Fibroblast of lung (primary cell): ENCODE measurements at regions not wholly inside any gene's neighbourhood (a gene's known extent, or its start where the extent isn't known, plus 50 kb on each side); places are given as distances from the start of the nearest gene placed in this dataset.

Experiments
- CTCF ChIP-seq, 2 donors: IDR thresholded peaks in 1 of 2; conservative IDR thresholded peaks in 1 of 2; 1 replicate in 1 of 2; 2 replicates in 1 of 2; pipeline ENCODE4 v1.5.1; 2011 to 2012; ENCODE audit warnings: low read length in 2 of 2, control low read depth in 1 of 2, inconsistent platforms in 1 of 2, low read depth in 1 of 2, mild to moderate bottlenecking in 1 of 2
- EZH2 ChIP-seq: IDR thresholded peaks from 2 replicates; pipeline ENCODE4 v1.5.1; 2012; ENCODE audit warnings: low read length, control low read depth, mild to moderate bottlenecking; ENCODE audit errors: missing control alignments

- TF ChIP-seq CTCF (conservative IDR thresholded peaks at IDR 0.05 in 1 of 2, IDR thresholded peaks at IDR 0.05 in 1 of 2; ENCODE audit: low read depth in 1 of 2, low read length in 2 of 2) = no peak
- no peak for TF ChIP-seq EZH2
Measured at GRCh38 chr20:50366270-50367103, 143.7 kb upstream of the PTPN1 start.
